Neuronal stem cell (in vitro differentiated cells): ENCODE measurements at regions not wholly inside any gene's neighbourhood (a gene's known extent, or its start where the extent isn't known, plus 50 kb on each side); places are given as distances from the start of the nearest gene placed in this dataset.

Experiments
- DNase-seq: peaks from one replicate; pipeline ENCODE4 v3.0.0-alpha.2; 2013; ENCODE audit warnings: low spot score
- H2AFZ ChIP-seq: one replicate; pipeline ENCODE4 v1.6.1; 2013; ENCODE audit warnings: mild to moderate bottlenecking, low read length, inconsistent platforms
- H2AK5ac ChIP-seq: 2 replicates; pipeline ENCODE4 v1.6.1; 2013; ENCODE audit warnings: low read depth, mild to moderate bottlenecking, inconsistent platforms, low read length, moderate library complexity, mixed read lengths
- H2BK120ac ChIP-seq: 2 replicates; pipeline ENCODE4 v1.6.1; 2013; ENCODE audit warnings: low read depth, mild to moderate bottlenecking, inconsistent platforms, low read length, moderate library complexity, mixed read lengths
- H2BK12ac ChIP-seq: one replicate; pipeline ENCODE4 v1.6.1; 2013; ENCODE audit warnings: low read length, inconsistent platforms
- H2BK15ac ChIP-seq: 2 replicates; pipeline ENCODE4 v1.6.1; 2013; ENCODE audit warnings: mild to moderate bottlenecking, low read length, inconsistent platforms, mixed read lengths
- H2BK5ac ChIP-seq: one replicate; pipeline ENCODE4 v1.6.1; 2013; ENCODE audit warnings: inconsistent platforms, mild to moderate bottlenecking, low read length, moderate library complexity
- H3K14ac ChIP-seq: one replicate; pipeline ENCODE4 v1.6.1; 2013; ENCODE audit warnings: low read length, inconsistent platforms
- H3K18ac ChIP-seq: 2 replicates; pipeline ENCODE4 v1.6.1; 2013; ENCODE audit warnings: low read length, inconsistent platforms
- H3K23ac ChIP-seq: 2 replicates; pipeline ENCODE4 v1.6.1; 2013; ENCODE audit warnings: low read depth, mild to moderate bottlenecking, mixed read lengths, low read length, inconsistent platforms; ENCODE audit not compliant: poor library complexity
- H3K27ac ChIP-seq: replicated peaks from 3 replicates; pipeline ENCODE4 v1.5.1; 2013; ENCODE audit warnings: low read length, inconsistent platforms
- H3K27me3 ChIP-seq, 3 experiments: 2 replicates each; pipeline ENCODE4 v1.6.1; 2013; ENCODE audit warnings: low read length in 3 of 3, mild to moderate bottlenecking in 2 of 3, inconsistent platforms in 1 of 3, low read depth in 1 of 3, mixed read lengths in 1 of 3, moderate library complexity in 1 of 3; ENCODE audit not compliant: control insufficient read depth in 3 of 3, insufficient read depth in 3 of 3
- H3K36me3 ChIP-seq, 2 donors: replicated peaks in 1 of 2; 2 replicates each; pipeline ENCODE4 v1.6.1; 2013; ENCODE audit warnings: low read length in 2 of 2; ENCODE audit not compliant: control insufficient read depth in 2 of 2, insufficient read depth in 2 of 2
- H3K4ac ChIP-seq: 2 replicates; pipeline ENCODE4 v1.6.1; 2013; ENCODE audit warnings: inconsistent platforms, mild to moderate bottlenecking, low read length, moderate library complexity
- H3K4me1 ChIP-seq, 2 donors: 1 replicate in 1 of 2; 2 replicates in 1 of 2; pipeline ENCODE4 v1.6.1; 2013; ENCODE audit warnings: low read length in 2 of 2, low read depth in 1 of 2; ENCODE audit not compliant: control insufficient read depth in 2 of 2, insufficient read depth in 1 of 2
- H3K4me2 ChIP-seq: one replicate; pipeline ENCODE4 v1.6.1; 2013; ENCODE audit warnings: mild to moderate bottlenecking, low read length, inconsistent platforms; ENCODE audit not compliant: insufficient read depth, poor library complexity, severe bottlenecking
- H3K4me3 ChIP-seq, 2 donors: 2 replicates each; pipeline ENCODE4 v1.5.1; 2013; ENCODE audit warnings: low read length in 2 of 2, mild to moderate bottlenecking in 2 of 2, inconsistent platforms in 1 of 2, moderate library complexity in 1 of 2
- H3K79me1 ChIP-seq: one replicate; pipeline ENCODE4 v1.6.1; 2013; ENCODE audit warnings: low read depth, mild to moderate bottlenecking, inconsistent platforms, low read length, moderate library complexity
- H3K9ac ChIP-seq: one replicate; pipeline ENCODE4 v1.6.1; 2013; ENCODE audit warnings: mild to moderate bottlenecking, low read depth, low read length, inconsistent platforms; ENCODE audit not compliant: poor library complexity
- H3K9me3 ChIP-seq, 2 donors: replicated peaks in 1 of 2; 2 replicates each; pipeline versions ENCODE3 to v1.6.1; 2013; ENCODE audit warnings: low read length in 2 of 2, mild to moderate bottlenecking in 2 of 2, inconsistent platforms in 1 of 2, low read depth in 1 of 2, mixed read lengths in 1 of 2, moderate library complexity in 1 of 2; ENCODE audit not compliant: control insufficient read depth in 2 of 2, insufficient read depth in 1 of 2
- H4K8ac ChIP-seq: one replicate; pipeline ENCODE4 v1.6.1; 2013; ENCODE audit warnings: low read depth, mild to moderate bottlenecking, inconsistent platforms, low read length, moderate library complexity
- H4K91ac ChIP-seq: one replicate; pipeline ENCODE4 v1.6.1; 2013; ENCODE audit warnings: low read length, low read depth, mild to moderate bottlenecking, inconsistent platforms; ENCODE audit not compliant: poor library complexity
- WGBS, 2 donors: extraction: QIAGEN DNeasy Blood & Tissue Kit; methylation state at CpG; one replicate each; pipeline ENCODE4 v1.1.7; 2013; ENCODE audit warnings: missing lambda C conversion rate in 2 of 2, mixed read lengths in 1 of 2; ENCODE audit not compliant: insufficient read length in 2 of 2, insufficient replicate concordance in 1 of 2; ENCODE audit errors: extremely low coverage in 2 of 2; 5-methylcytosine and 5-hydroxymethylcytosine counted together

- no CpG with 5 or more reads among the region's 8 CpGs for WGBS, 2 donors
- Histone ChIP-seq H3K4me1 (peaks cover 2 to 3% of the 10 kb centered on the region in 2 donors), H4K91ac (no peak overlapping the region), H2BK15ac (no peak overlapping the region), H3K18ac (no peak overlapping the region), H3K9me3 (peaks cover 0 to 5% of the 10 kb centered on the region in 2 donors), H3K9ac (no peak overlapping the region), H2BK5ac (no peak overlapping the region), H2AK5ac (no peak overlapping the region), H2BK12ac (no peak overlapping the region), H4K8ac (no peak overlapping the region), H3K27ac (no peak overlapping the region), H3K4me2 (peak overlapping the region; percentile 21), H2BK120ac (no peak overlapping the region), H3K27me3 (no peaks in the 10 kb centered on the region), H3K36me3 (peaks cover 0 to 9% of the 10 kb centered on the region in 2 donors), H3K14ac (no peak overlapping the region), H2AFZ (no peak overlapping the region), H3K79me1 (no peaks in the 10 kb centered on the region), H3K4me3 (no peak overlapping the region), H3K23ac (no peak overlapping the region), H3K4ac (no peak overlapping the region)
- peak; percentile 9 for DNase-seq
Measured at GRCh38 chr6:22071270-22072041, 225.4 kb downstream of the PRL start.

DNA sequence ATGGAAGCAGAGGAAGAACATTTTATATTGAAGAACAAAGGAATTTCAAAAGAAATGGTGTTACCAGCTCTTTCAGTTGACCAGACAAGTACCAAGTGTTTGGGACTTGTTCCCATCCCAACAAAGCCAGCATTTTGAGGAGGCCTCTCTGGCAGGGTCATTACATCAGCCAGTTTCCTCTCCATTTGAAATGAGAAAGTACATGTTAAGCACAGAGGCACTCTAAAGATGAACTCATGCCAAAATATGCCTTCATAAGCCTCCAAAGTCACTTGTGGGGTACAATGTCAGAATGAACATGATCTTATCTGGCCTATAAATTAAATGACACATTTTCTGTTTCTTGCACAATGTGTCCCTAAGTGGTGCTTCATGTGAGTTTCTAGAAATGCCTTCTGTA lies 223.9 kb downstream of the PRL start:
- H3K27ac ChIP-seq = no peak overlapping the region

GRCh38 chr6:22073516-22074198 lies 223.2 kb downstream of the PRL start:
- Histone ChIP-seq H4K8ac (no peak overlapping the region), H4K91ac (no peak overlapping the region), H3K18ac (no peak overlapping the region), H2BK120ac (no peak overlapping the region), H3K36me3 (peaks cover 0 to 9% of the 10 kb centered on the region in 2 donors), H2BK12ac (no peak overlapping the region), H3K9ac (no peak overlapping the region), H3K27ac (no peak overlapping the region), H2BK5ac (no peak overlapping the region), H3K14ac (no peak overlapping the region), H3K4me1 (peaks cover 2 to 3% of the 10 kb centered on the region in 2 donors), H2BK15ac (no peak overlapping the region), H3K27me3 (no peaks in the 10 kb centered on the region), H3K9me3 (peaks cover 0 to 5% of the 10 kb centered on the region in 2 donors), H2AFZ (no peak overlapping the region), H3K4ac (no peak overlapping the region), H3K79me1 (no peaks in the 10 kb centered on the region), H3K4me3 (no peak overlapping the region), H2AK5ac (no peak overlapping the region), H3K23ac (no peak overlapping the region), H3K4me2 (no peak overlapping the region)
- no peak for DNase-seq
- WGBS, 2 donors = no CpG with 5 or more reads among the region's 4 CpGs

More for the DNA sequence above, 223.9 kb downstream of the PRL start:
- Histone ChIP-seq H3K4ac (no peak overlapping the region), H3K4me3 (no peak overlapping the region), H3K4me2 (no peak overlapping the region), H2BK12ac (no peak overlapping the region), H3K9ac (no peak overlapping the region), H3K36me3 (peaks cover 0 to 9% of the 10 kb centered on the region in 2 donors), H2BK15ac (no peak overlapping the region), H3K23ac (no peak overlapping the region), H2AK5ac (no peak overlapping the region), H3K27me3 (no peaks in the 10 kb centered on the region), H3K18ac (no peak overlapping the region), H3K14ac (no peak overlapping the region), H2BK5ac (no peak overlapping the region), H3K4me1 (peaks cover 2 to 3% of the 10 kb centered on the region in 2 donors), H3K9me3 (peaks cover 0 to 5% of the 10 kb centered on the region in 2 donors), H4K91ac (no peak overlapping the region), H2BK120ac (no peak overlapping the region), H2AFZ (no peak overlapping the region), H3K79me1 (no peaks in the 10 kb centered on the region), H4K8ac (no peak overlapping the region)
- DNase-seq = no peak

DNA sequence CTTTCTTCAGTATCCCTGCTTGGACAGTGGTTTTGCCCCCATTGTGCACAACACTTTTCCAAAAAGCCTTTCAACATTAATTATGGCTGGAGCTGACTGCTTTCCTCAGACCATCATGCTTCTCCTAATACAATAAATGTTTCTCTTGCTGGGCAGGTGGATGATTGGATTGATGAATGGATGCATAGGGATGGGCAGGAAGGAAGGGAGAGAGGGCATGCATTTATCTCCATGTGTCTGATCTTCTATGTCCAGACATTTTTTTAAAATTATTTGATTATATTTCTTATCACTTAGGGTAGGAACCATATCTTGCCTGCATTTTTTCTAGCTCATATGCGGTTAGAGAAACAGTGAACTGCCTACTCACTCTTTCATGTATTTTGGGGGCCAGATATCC lies 218.5 kb downstream of the PRL start:
- H3K27ac ChIP-seq = no peak overlapping the region
- no peaks in the 10 kb centered on the region for H3K27me3 ChIP-seq
- no peak overlapping the region for H2BK15ac ChIP-seq
- no peak overlapping the region for H4K8ac ChIP-seq
- H3K4me2 ChIP-seq = no peak overlapping the region
- no peak overlapping the region for H4K91ac ChIP-seq
- DNase-seq = no peak
- no CpG with 5 or more reads among the region's 1 CpG for WGBS, 2 donors
- H3K36me3 ChIP-seq = peaks cover 0 to 2% of the 10 kb centered on the region in 2 donors
- no peak overlapping the region for H3K9ac ChIP-seq
- no peak overlapping the region for H3K14ac ChIP-seq
- no peak overlapping the region for H3K4ac ChIP-seq
- H2AFZ ChIP-seq = no peak overlapping the region
- H2BK5ac ChIP-seq = no peak overlapping the region
- H3K4me1 ChIP-seq = no peaks in the 10 kb centered on the region
- H3K4me3 ChIP-seq = no peak overlapping the region
- no peaks in the 10 kb centered on the region for H3K79me1 ChIP-seq
- H2BK120ac ChIP-seq = no peak overlapping the region
- peaks cover 0 to 5% of the 10 kb centered on the region in 2 donors for H3K9me3 ChIP-seq
- no peak overlapping the region for H2BK12ac ChIP-seq
- no peak overlapping the region for H3K23ac ChIP-seq
- no peak overlapping the region for H2AK5ac ChIP-seq
- H3K18ac ChIP-seq = no peak overlapping the region
